ENCODE measurements at regions not wholly inside any gene's neighbourhood (a gene's known extent, or its start where the extent isn't known, plus 50 kb on each side); places are given as distances from the start of the nearest gene placed in this dataset.

DNA sequence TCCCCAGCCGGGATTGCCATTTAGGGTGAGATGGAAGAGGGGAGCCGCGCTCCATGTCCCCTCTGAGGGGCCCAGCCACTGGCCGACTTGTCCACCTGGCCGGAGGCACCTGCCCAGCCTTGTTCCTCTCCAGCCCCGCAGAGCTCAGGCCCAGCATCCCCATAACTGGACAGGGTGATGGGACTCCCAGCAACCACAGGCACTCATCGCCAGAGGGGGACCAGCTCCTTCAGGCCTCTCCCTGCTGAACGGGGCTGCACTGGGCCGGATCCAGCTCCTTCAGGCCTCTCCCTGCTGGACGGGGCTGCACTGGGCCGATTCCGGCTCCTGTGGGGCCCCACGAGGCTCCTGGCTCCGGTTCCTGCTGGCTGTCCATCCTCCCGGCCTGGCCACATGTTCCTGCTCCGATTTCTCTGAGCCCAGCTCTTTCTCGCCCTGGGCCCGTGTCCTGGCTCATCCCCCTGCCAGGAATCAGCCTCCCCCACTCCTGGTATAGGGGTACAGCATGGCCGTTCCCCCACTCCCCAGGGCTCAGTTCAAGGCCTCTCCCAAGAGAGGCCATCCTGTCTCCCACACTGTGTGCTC, 56.1 kb upstream of the ADGRA1 start:
- TF ChIP-seq, protein P1, sequence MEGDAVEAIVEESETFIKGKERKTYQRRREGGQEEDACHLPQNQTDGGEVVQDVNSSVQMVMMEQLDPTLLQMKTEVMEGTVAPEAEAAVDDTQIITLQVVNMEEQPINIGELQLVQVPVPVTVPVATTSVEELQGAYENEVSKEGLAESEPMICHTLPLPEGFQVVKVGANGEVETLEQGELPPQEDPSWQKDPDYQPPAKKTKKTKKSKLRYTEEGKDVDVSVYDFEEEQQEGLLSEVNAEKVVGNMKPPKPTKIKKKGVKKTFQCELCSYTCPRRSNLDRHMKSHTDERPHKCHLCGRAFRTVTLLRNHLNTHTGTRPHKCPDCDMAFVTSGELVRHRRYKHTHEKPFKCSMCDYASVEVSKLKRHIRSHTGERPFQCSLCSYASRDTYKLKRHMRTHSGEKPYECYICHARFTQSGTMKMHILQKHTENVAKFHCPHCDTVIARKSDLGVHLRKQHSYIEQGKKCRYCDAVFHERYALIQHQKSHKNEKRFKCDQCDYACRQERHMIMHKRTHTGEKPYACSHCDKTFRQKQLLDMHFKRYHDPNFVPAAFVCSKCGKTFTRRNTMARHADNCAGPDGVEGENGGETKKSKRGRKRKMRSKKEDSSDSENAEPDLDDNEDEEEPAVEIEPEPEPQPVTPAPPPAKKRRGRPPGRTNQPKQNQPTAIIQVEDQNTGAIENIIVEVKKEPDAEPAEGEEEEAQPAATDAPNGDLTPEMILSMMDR (IDR thresholded peaks at IDR 0.05; ENCODE audit: low read depth, low read length, missing control alignments), result no peak
- Histone ChIP-seq H3K36me3 (replicated peaks) (no peaks in the 10 kb centered on the region), H3K27ac (no peak overlapping the region), H3K27me3 (replicated peaks) (no peaks in the 10 kb centered on the region), H3K4me3 (ENCODE audit: low read depth, low read length) (no peak overlapping the region)
- DNase-seq, result no peak
- in situ Hi-C loops (cut with HindIII; ENCODE audit: low pct_ligation_motif_present, low sequenced_read_pairs), result no loop called here

DNA sequence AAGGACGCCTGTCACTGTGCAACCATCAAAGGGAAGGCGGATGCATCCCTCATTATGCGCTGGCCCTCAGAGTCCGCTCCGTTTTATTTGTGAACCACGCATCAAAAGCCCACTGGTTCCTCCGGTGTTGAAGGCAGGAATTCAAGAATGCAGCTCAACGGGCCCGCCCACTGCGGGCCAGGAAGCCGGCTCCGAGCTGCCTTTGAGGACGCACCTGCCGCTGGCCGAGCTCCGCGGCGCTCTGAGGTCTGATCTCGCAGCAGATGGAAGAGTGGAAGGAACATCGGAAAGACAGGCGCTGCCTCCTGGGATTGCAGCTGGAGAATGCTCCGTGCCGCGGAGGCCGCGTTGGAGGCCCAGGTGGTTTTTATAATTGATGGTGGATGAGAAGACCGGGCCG, 56.9 kb upstream of the ADGRA1 start:
- no peaks in the 10 kb centered on the region for H3K36me3 ChIP-seq (replicated peaks)
- H3K27me3 ChIP-seq (replicated peaks), result no peaks in the 10 kb centered on the region
- no peak overlapping the region for H3K27ac ChIP-seq
- in situ Hi-C loops (cut with HindIII; ENCODE audit: low pct_ligation_motif_present, low sequenced_read_pairs), result no loop called here
- TF ChIP-seq, protein P1 (IDR thresholded peaks at IDR 0.05; ENCODE audit: low read depth, low read length, missing control alignments), result no peak
- H3K4me3 ChIP-seq (ENCODE audit: low read depth, low read length), result no peak overlapping the region
- DNase-seq, result no peak

DNA sequence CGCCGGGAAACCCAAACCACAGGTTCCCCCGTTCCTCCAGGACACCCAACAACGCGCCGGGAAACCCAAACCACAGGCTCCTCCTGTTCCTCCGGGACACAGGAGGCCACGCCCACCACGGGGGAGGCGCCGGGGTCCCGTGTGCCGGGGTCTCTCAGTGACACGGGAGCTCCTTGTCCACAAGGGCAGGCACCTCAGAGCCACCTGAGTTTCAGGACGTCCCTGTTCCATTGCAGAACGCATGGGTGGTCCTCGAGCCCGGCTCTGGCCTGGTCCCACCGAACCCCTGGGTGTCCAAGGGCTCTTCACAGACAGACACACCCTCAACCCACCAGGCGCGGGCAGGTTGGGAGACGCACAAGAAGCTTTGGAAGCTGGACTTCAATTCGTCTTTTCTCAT, 57.6 kb upstream of the ADGRA1 start:
- DNase-seq, result no peak
- H3K27me3 ChIP-seq (replicated peaks), result no peaks in the 10 kb centered on the region
- TF ChIP-seq, protein P1 (IDR thresholded peaks at IDR 0.05; ENCODE audit: low read depth, low read length, missing control alignments), result no peak
- no peak overlapping the region for H3K4me3 ChIP-seq (ENCODE audit: low read depth, low read length)
- in situ Hi-C loops (cut with HindIII; ENCODE audit: low pct_ligation_motif_present, low sequenced_read_pairs), result no loop called here
- H3K36me3 ChIP-seq (replicated peaks), result no peaks in the 10 kb centered on the region
- no peak overlapping the region for H3K27ac ChIP-seq

DNA sequence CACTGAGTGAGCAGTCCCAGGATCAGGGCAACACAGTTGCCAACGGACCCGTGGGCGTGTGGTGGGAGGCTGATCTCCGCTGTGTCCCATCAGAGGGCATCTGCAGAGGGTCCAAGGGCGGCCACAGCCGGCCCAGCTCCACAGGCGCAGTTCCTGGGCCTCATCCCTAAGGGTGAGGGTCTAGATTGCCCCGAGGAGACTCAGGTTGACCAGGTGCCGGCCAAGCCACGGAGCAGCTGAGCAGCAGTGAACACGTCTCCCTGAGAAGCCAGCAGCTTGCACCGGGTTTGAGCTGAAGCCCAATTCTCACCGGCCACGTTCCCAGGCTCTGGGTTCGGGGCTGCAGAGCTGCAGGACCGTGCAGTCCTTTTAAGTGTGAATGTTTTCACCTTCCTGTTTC, 58.8 kb upstream of the ADGRA1 start:
- no peak for DNase-seq
- in situ Hi-C loops (cut with HindIII; ENCODE audit: low pct_ligation_motif_present, low sequenced_read_pairs), result no loop called here
- H3K4me3 ChIP-seq (ENCODE audit: low read depth, low read length), result no peak overlapping the region
- TF ChIP-seq, protein P1 (IDR thresholded peaks at IDR 0.05; ENCODE audit: low read depth, low read length, missing control alignments), result no peak
- no peak overlapping the region for H3K27ac ChIP-seq
- H3K36me3 ChIP-seq (replicated peaks), result no peaks in the 10 kb centered on the region
- no peaks in the 10 kb centered on the region for H3K27me3 ChIP-seq (replicated peaks)

DNA sequence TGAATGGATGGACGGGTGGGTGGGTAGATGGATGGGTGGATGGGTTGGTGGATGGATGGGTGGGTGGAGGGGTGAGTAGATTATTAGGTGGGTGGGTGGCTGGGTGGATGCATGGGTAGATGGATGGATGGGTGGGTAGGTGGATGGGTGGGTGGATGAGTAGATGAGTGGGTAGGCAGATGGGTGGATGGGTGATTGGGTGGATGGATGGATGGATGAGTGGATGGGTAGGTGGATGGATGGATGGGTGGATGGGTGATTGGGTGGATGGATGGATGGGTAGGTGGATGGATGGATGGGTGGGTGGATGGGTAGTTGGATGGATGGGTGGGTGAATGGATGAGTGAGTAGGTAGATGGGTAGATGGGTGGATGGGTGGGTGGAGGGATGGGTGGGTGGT, 59.6 kb upstream of the ADGRA1 start:
- H3K4me3 ChIP-seq (ENCODE audit: low read depth, low read length), result no peak overlapping the region
- in situ Hi-C loops (cut with HindIII; ENCODE audit: low pct_ligation_motif_present, low sequenced_read_pairs), result no loop called here
- no peak overlapping the region for H3K27ac ChIP-seq
- TF ChIP-seq, protein P1 (IDR thresholded peaks at IDR 0.05; ENCODE audit: low read depth, low read length, missing control alignments), result no peak
- no peaks in the 10 kb centered on the region for H3K36me3 ChIP-seq (replicated peaks)
- no peak for DNase-seq
- no peaks in the 10 kb centered on the region for H3K27me3 ChIP-seq (replicated peaks)

DNA sequence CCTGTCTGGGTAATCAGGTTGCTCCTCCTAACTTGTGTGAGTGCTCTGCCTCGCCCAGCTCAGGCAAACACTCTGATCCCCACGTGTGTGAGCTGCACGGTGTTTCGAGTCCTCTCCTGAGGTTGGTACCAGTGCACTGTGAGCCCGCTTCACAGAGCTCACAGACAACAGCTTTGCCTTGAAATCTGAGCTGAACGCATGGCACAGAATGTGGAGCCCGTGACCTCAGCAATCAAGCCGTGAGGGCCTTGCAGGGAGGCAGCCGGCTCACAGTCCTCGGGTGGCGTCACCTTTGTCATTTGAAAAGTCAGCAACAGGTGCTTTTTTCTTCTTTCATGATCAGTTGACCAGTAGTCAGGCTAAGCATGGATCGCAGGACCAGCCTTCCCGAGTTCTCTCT, 60.2 kb upstream of the ADGRA1 start:
- in situ Hi-C loops (cut with HindIII; ENCODE audit: low pct_ligation_motif_present, low sequenced_read_pairs), result no loop called here
- Histone ChIP-seq H3K4me3 (ENCODE audit: low read depth, low read length) (no peak overlapping the region), H3K36me3 (replicated peaks) (no peaks in the 10 kb centered on the region), H3K27ac (no peak overlapping the region), H3K27me3 (replicated peaks) (no peaks in the 10 kb centered on the region)
- TF ChIP-seq, protein P1 (IDR thresholded peaks at IDR 0.05; ENCODE audit: low read depth, low read length, missing control alignments), result no peak
- no peak for DNase-seq

Data from brain microvascular endothelial cell (primary cell).